Neural cell (in vitro differentiated cells): ENCODE measurements at regions not wholly inside any gene's neighbourhood (a gene's known extent, or its start where the extent isn't known, plus 50 kb on each side); places are given as distances from the start of the nearest gene placed in this dataset.

Source experiments
- H2AFZ ChIP-seq: fragments of 200-600, 300-800 bp; sonication (generic), shearing (Covaris generic); 2 replicates; pipeline ENCODE4 v1.6.0; 2014; ENCODE audit warnings: low read depth, mild to moderate bottlenecking, antibody characterized with exemption, low read length, moderate library complexity
- H3F3A ChIP-seq: fragments of 200-600 bp; shearing (Covaris generic); 2 replicates; pipeline ENCODE4 v1.6.1; 2016; ENCODE audit warnings: mild to moderate bottlenecking, moderate library complexity, mixed read lengths, antibody characterized with exemption, low read length; ENCODE audit not compliant: insufficient read depth, poor library complexity, severe bottlenecking
- H3K27ac ChIP-seq: fragments of 200-600, 300-800 bp; sonication (generic), shearing (Covaris generic); 2 replicates; pipeline ENCODE4 v1.5.1; 2014; ENCODE audit warnings: mild to moderate bottlenecking, low read length, moderate library complexity
- H3K27me3 ChIP-seq: fragments of 300-800, 200-600 bp; sonication (generic), shearing (Covaris generic); 2 replicates; pipeline ENCODE4 v1.6.0; 2014; ENCODE audit warnings: mild to moderate bottlenecking, low read depth, low read length, moderate library complexity; ENCODE audit not compliant: insufficient read depth
- H3K36me3 ChIP-seq: fragments of 300-800, 200-600 bp; sonication (generic), shearing (Covaris generic); 2 replicates; pipeline ENCODE4 v1.5.1; 2014; ENCODE audit warnings: mild to moderate bottlenecking, antibody characterized with exemption, low read length, moderate library complexity; ENCODE audit not compliant: insufficient read depth
- H3K4me2 ChIP-seq: fragments of 300-800, 200-600 bp; sonication (generic), shearing (Covaris generic); 2 replicates; pipeline ENCODE4 v1.6.0; 2014; ENCODE audit warnings: mild to moderate bottlenecking, low read length
- H3K4me3 ChIP-seq: fragments of 300-800, 200-600 bp; sonication (generic), shearing (Covaris generic); 2 replicates; pipeline ENCODE4 v1.5.1; 2014; ENCODE audit warnings: mild to moderate bottlenecking, low read length, moderate library complexity
- H3K79me2 ChIP-seq: fragments of 200-600 bp; shearing (Covaris generic); replicated peaks from 2 replicates; pipeline ENCODE4 v1.6.0; 2014; ENCODE audit warnings: mild to moderate bottlenecking, low read length, moderate library complexity; ENCODE audit not compliant: insufficient read depth
- H3K9ac ChIP-seq: fragments of 300-800, 200-600 bp; sonication (generic), shearing (Covaris generic); 2 replicates; pipeline ENCODE4 v1.6.1; 2016; ENCODE audit warnings: mild to moderate bottlenecking, low read length, mixed read lengths
- H3K9me2 ChIP-seq: fragments of 200-600 bp; shearing (Covaris generic); 2 replicates; pipeline ENCODE4 v1.6.1; 2016; ENCODE audit warnings: mild to moderate bottlenecking, low read length, mixed read lengths; ENCODE audit not compliant: insufficient read depth
- H3K9me3 ChIP-seq: fragments of 200-600, 300-800 bp; sonication (generic), shearing (Covaris generic); 2 replicates; pipeline ENCODE4 v1.6.1; 2016; ENCODE audit warnings: mild to moderate bottlenecking, mixed run types, low read length, moderate library complexity, mixed read lengths
- H4K20me1 ChIP-seq: fragments of 200-600 bp; shearing (Covaris generic); 2 replicates; pipeline ENCODE4 v1.6.1; 2016; ENCODE audit warnings: mild to moderate bottlenecking, mixed run types; ENCODE audit not compliant: insufficient read depth
- CTCF ChIP-seq: fragments of 450-650 bp; IDR thresholded peaks from 2 replicates; pipeline ENCODE4 v1.5.1; 2014; ENCODE audit warnings: antibody characterized with exemption, mild to moderate bottlenecking, moderate library complexity; ENCODE audit not compliant: poor library complexity, severe bottlenecking
- EP300 ChIP-seq: fragments of 450-650 bp; conservative IDR thresholded peaks from 2 replicates; pipeline ENCODE4 v1.6.1; 2014; ENCODE audit warnings: antibody characterized with exemption, mild to moderate bottlenecking, moderate library complexity; ENCODE audit not compliant: poor library complexity, severe bottlenecking
- EZH2 ChIP-seq: fragments of 200-600, 300-800 bp; shearing (Covaris generic), sonication (generic); IDR thresholded peaks from 2 replicates; pipeline ENCODE4 v1.6.1; 2014; ENCODE audit warnings: antibody characterized with exemption, low read length, borderline replicate concordance, mild to moderate bottlenecking; ENCODE audit not compliant: insufficient read depth, poor library complexity, severe bottlenecking
- MXI1 ChIP-seq: fragments of 450-650 bp; conservative IDR thresholded peaks from 2 replicates; pipeline ENCODE4 v1.6.1; 2014; ENCODE audit warnings: antibody characterized with exemption, mild to moderate bottlenecking; ENCODE audit not compliant: poor library complexity, severe bottlenecking
- POLR2AphosphoS5 ChIP-seq: IDR thresholded peaks from 2 replicates; pipeline ENCODE4 v1.6.1; 2012
- RAD21 ChIP-seq: fragments of 450-650 bp; conservative IDR thresholded peaks from 2 replicates; pipeline ENCODE4 v1.6.1; 2014; ENCODE audit warnings: antibody characterized with exemption, mild to moderate bottlenecking, moderate library complexity
- REST ChIP-seq: IDR thresholded peaks from 2 replicates; pipeline ENCODE4 v1.6.1; 2012; ENCODE audit warnings: borderline replicate concordance
- SMC3 ChIP-seq: fragments of 450-650 bp; conservative IDR thresholded peaks from 2 replicates; pipeline ENCODE4 v1.6.1; 2014; ENCODE audit warnings: antibody characterized with exemption, mild to moderate bottlenecking, moderate library complexity; ENCODE audit not compliant: poor library complexity
- TAF1 ChIP-seq: IDR thresholded peaks from 2 replicates; pipeline ENCODE4 v1.6.1; 2012; ENCODE audit warnings: low read depth

GRCh38 chr5:125786021-125786420, 637.2 kb upstream of the GRAMD2B start:
- Histone ChIP-seq H3K27me3 (no peaks in the 10 kb centered on the region), H3K9ac (no peak overlapping the region), H3F3A (no peaks in the 10 kb centered on the region), H3K9me3 (peaks cover 4% of the 10 kb centered on the region), H3K27ac (no peak overlapping the region), H3K36me3 (no peaks in the 10 kb centered on the region), H2AFZ (no peak overlapping the region), H3K4me2 (no peak overlapping the region), H3K79me2 (no peaks in the 10 kb centered on the region), H4K20me1 (no peaks in the 10 kb centered on the region), H3K4me3 (no peak overlapping the region), H3K9me2 (no peaks in the 10 kb centered on the region)
- no peak for TF ChIP-seq MXI1
- no peak for TF ChIP-seq SMC3
- no peak for TF ChIP-seq REST
- no peak for TF ChIP-seq TAF1
- no peak for TF ChIP-seq EZH2
- no peak for TF ChIP-seq POLR2AphosphoS5
- no peak for TF ChIP-seq RAD21
- no peak for TF ChIP-seq CTCF

- H2AFZ ChIP-seq = no peak overlapping the region
- H3K4me3 ChIP-seq = no peak overlapping the region
- H3K79me2 ChIP-seq = no peaks in the 10 kb centered on the region
- no peaks in the 10 kb centered on the region for H3K27me3 ChIP-seq
- no peaks in the 10 kb centered on the region for H3F3A ChIP-seq
- no peaks in the 10 kb centered on the region for H3K36me3 ChIP-seq
- H3K9me3 ChIP-seq = no peaks in the 10 kb centered on the region
- H3K9ac ChIP-seq = no peak overlapping the region
- H3K27ac ChIP-seq = no peak overlapping the region
- TF ChIP-seq EP300 (no peak), REST (no peak), RAD21 (no peak), MXI1 (no peak), CTCF (no peak), POLR2AphosphoS5 (no peak), TAF1 (no peak), SMC3 (no peak), EZH2 (no peak)
- no peaks in the 10 kb centered on the region for H4K20me1 ChIP-seq
- no peaks in the 10 kb centered on the region for H3K9me2 ChIP-seq
- H3K4me2 ChIP-seq = no peak overlapping the region
These were observed 629.7 kb upstream of the GRAMD2B start for GRCh38 chr5:125793470-125793869.
